NT2/D1 (cell line): ENCODE measurements at regions not wholly inside any gene's neighbourhood (a gene's known extent, or its start where the extent isn't known, plus 50 kb on each side); places are given as distances from the start of the nearest gene placed in this dataset.

Experiments used
- SUZ12 ChIP-seq: IDR thresholded peaks from 2 replicates; pipeline ENCODE4 v1.6.1; 2011; ENCODE audit not compliant: insufficient read length, insufficient read depth; ENCODE audit errors: extremely low read depth
- YY1 ChIP-seq: IDR thresholded peaks from 2 replicates; pipeline ENCODE4 v1.6.1; 2011; ENCODE audit not compliant: insufficient read length, insufficient read depth

DNA sequence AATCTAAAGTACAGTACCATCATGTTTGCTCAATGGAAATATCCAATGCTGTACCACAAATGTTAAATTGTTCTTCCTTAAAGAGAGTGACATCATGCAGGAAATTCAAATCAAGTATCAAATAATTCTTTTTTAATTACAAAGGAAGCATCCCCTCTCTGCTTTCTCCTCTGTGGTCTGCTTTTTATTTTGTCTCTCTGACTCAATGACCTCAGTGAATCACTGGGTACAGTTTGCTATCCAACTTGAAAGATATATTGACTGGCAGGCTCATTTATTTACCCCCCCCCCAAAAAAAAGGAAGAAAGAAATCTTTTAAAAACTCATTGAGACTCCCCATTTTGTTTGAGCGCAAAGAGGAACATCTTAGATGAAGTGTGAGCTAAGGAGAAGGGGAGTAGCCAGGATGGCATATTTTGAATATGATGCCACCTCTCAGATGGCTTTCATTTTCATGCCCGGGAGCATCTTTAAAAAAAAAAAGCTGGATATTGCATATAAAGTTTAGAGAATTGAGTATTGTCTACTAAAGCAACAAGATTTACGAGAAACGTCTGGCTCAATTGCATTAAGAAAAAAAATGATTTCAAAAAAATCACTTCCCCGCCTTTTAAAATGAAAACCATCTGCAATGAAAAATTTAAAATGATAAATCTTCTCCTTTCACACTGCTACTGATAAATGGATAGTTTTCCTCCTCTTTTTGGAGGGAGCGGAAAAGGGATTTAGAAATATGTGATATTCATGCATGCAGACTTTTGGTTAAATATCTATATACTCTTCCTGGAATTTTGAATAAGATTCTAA lies 307.1 kb upstream of the DPH6 start:
- no peak for TF ChIP-seq YY1
- no peak for TF ChIP-seq SUZ12
